ENCODE measurements at regions not wholly inside any gene's neighbourhood (a gene's known extent, or its start where the extent isn't known, plus 50 kb on each side); places are given as distances from the start of the nearest gene placed in this dataset.

DNA sequence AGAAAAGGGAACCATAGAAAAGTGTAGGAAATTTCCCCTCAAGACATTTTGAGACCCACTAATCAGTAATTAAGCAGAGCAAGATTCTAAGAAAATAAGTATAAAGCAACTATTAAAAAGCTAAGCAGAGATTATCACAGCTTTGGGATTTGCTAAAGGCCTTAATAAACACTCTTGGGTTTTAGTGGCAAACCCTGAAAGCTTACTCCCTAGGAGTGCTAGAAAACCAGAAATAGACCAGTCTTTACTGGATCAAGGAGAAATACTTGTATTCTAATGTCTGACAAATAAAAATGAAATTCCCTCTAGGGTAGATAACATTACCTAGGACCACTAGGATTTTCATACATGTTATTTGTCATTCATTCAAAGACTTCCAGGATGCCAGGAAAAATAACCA lies 510.8 kb downstream of the SPATA31D1 start:
- intact Hi-C loops (cut with DNase I) = no loop called here

DNA sequence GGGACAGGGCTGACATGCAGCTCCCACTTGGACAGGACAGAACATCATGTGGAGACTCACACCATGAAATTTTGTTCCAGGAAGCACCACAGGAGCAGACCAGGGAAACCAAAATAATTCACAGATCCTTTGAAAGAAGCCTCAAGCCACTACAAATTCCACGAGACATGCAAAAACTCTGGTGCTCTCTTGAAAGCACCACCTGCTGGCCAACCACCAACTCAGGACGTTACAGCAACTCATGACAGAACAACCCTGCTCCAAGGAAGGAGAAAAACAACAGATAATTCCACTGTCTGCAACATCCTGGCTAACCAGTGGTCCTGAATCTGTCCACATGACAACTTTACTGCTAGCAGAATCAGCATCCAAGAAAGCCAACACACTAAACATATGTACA lies 516.0 kb downstream of the SPATA31D1 start:
- no peak for DNase-seq
- intact Hi-C loops (cut with DNase I) = no loop called here

More for the DNA sequence above, 510.8 kb downstream of the SPATA31D1 start:
- no peak for DNase-seq

- DNase-seq = no peak
- intact Hi-C loops (cut with DNase I) = no loop called here
Measured at GRCh38 chr9:82511626-82512025, 523.1 kb downstream of the SPATA31D1 start.

- intact Hi-C loops (cut with DNase I) = no loop called here
- no peak for DNase-seq
Measured at GRCh38 chr9:82512728-82513127, 524.2 kb downstream of the SPATA31D1 start.

DNA sequence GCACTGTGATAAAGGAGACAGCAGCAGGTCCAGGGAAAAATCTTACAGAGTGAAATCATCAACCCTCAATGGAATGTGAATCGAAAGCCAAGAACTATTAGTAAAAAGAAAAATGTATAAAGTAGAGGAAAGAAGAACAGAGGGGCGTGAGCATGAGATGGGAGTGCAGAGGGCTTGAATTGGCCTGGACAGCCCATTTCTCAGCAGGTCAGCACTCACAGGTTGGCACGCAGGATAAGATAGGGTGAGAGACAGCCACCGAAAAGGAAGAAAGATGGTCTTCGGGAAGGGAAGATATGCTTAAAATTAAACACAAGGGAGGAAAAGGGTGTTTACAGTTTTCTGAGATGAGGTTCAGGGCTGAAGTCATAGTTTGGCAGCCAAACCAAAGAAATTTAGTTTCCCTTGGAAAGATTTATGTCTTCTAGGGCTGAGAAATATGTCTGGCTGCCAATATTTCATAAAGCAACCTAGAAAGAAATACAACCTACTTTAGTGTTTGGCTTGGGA lies 524.7 kb downstream of the SPATA31D1 start:
- no peak for DNase-seq
- intact Hi-C loops (cut with DNase I) = no loop called here

- intact Hi-C loops (cut with DNase I) = no loop called here
Measured at GRCh38 chr9:82513976-82514735, 525.6 kb downstream of the SPATA31D1 start.

GRCh38 chr9:82518868-82519267 lies 530.3 kb downstream of the SPATA31D1 start:
- DNase-seq = no peak
- intact Hi-C loops (cut with DNase I) = no loop called here

More at GRCh38 chr9:82513976-82514735, 525.6 kb downstream of the SPATA31D1 start:
- no peak for DNase-seq

GRCh38 chr9:82519332-82519731 lies 530.8 kb downstream of the SPATA31D1 start:
- no peak for DNase-seq
- intact Hi-C loops (cut with DNase I) = no loop called here

DNA sequence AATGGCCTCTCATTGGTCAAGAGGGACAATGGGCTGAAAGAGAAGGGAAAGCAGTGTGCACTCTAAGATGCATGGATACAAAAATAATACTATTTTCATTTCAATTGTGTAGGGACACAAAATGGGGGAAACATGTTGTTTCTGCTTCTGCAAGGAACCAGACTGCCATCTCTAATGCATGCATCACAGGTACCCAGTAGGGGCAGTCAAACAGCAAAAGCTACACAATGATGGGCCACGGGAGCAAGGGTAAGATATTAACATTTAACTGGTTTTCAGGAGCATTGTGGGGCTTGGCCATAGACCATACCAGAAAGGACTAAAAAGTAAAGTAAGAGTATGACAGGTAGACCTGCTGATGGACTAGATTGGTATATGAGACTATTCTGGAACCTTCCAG lies 535.8 kb downstream of the SPATA31D1 start:
- intact Hi-C loops (cut with DNase I) = no loop called here
- DNase-seq = no peak

DNA sequence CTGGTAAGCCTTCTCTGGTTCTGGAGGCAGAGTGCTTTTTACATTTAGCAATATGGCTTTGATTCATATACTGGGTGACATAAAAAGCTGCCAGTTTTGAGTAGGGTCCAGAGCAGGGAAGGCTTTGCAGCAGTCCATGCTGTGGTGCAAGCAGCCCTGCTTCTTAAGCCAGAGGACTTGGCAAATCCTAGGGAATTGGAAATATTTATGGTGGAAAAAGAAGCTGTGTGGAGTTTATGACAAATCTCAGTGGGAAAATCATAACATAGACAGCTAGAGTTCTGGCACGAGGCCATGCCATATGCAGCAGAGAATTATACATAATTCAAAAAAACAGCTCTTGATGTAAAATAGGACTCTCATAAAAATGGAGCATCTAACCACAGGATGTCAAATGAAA lies 536.4 kb downstream of the RASEF start:
- no peak for DNase-seq
- intact Hi-C loops (cut with DNase I) = no loop called here

DNA sequence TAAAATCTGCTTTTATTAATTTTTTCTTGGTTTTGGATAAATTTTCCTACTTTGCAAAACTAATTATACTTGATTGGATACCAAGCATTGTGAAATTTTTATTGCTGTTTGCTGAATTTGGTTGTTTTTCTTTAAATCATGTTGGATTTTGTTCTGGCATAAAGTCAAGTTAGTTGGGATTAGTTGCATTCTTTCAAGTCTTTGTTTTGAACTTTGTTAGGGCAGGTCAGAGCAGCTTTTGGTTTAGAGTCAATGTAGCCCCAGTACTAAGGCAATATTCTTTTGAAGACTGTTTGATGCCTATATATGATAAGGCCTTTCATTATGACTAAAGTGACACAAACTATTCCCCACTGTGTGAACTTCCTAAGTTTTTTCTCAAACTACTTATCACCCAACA lies 531.1 kb downstream of the RASEF start:
- no peak for DNase-seq
- intact Hi-C loops (cut with DNase I) = loop anchor here (5.0 kb wide), 1 partner anchor 431 kb away; no protein-coding TSS in a partner anchor

DNA sequence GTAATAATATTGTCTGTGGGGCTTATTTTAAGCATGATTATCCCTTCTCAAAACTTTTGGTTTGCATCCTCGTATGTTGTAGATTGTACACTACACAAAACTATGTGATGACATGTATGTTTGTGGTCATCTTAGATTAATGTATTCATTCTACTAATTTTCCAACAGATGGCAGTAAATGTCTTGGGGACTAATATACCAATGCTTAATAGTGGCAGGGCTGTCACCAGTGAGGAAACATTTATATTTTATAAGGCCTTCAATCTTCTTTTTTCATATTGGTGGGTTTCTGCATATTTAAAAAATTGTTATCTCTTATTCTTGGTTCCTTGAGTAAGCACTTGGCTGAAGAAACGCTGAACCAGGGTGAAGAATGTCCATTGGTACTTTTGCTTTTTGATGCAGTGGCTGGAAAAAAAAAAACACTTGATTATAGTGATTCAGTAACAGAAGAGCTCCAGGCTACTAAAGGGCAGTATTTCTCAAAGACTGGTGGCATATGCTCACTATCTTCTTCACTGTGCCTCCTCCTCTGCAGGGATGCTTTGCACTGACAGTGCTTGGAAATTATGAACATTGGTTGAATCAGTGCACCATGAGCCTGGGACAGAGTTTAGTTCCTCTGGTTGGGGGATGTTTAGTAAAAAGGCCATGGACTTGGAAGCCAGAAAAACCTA lies 530.3 kb downstream of the RASEF start:
- intact Hi-C loops (cut with DNase I) = loop anchor here (5.0 kb wide), 1 partner anchor 430 kb away; no protein-coding TSS in a partner anchor
- DNase-seq = no peak

DNA sequence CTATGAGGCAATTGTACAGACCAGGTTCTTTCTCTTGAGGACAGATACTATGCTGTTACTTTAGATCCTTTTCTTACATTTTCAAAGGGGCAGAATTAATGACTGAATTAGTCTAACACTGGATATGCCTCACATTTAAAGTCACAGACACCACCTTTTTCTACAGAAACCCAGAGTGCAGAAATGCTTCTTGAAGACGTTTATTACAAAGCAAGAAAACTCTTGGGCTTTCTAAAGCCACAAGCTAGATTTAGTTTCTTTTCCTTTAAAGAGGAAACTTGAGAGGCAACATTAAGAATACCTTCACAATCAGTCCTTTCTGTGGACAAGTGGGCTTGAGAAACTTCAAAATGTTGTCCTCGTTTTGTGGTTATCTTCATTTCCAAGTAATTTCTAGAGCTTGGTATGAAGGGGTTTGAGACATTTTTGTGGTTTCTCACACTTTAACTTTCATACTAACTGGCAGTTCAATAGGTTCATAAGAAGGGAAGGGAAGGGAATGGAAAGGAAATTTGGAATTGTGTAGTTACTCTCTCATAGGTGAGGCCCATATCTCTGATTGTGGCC lies 527.4 kb downstream of the RASEF start:
- intact Hi-C loops (cut with DNase I) = no loop called here
- no peak for DNase-seq

DNA sequence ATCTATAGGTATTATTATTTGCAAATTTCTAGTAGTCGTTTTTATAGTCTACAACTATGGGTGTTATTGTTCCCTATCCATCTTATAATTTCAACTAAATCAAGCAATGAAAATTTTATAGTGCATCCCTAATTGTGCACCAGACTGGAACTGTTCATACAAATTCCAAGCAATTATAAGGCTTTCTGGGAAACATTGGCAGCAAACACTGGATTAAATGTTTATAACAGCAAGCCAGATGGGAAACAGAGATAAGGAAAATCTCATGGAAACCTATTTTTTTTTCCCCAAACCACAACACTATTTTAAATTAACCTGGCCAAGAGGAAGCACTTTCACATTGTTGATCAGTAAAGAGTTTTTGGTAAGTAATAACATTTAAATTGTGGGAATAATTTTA lies 524.3 kb downstream of the RASEF start:
- intact Hi-C loops (cut with DNase I) = no loop called here
- no peak for DNase-seq

- DNase-seq = no peak
- intact Hi-C loops (cut with DNase I) = no loop called here
Measured at GRCh38 chr9:82539146-82539545, 523.8 kb downstream of the RASEF start.

DNA sequence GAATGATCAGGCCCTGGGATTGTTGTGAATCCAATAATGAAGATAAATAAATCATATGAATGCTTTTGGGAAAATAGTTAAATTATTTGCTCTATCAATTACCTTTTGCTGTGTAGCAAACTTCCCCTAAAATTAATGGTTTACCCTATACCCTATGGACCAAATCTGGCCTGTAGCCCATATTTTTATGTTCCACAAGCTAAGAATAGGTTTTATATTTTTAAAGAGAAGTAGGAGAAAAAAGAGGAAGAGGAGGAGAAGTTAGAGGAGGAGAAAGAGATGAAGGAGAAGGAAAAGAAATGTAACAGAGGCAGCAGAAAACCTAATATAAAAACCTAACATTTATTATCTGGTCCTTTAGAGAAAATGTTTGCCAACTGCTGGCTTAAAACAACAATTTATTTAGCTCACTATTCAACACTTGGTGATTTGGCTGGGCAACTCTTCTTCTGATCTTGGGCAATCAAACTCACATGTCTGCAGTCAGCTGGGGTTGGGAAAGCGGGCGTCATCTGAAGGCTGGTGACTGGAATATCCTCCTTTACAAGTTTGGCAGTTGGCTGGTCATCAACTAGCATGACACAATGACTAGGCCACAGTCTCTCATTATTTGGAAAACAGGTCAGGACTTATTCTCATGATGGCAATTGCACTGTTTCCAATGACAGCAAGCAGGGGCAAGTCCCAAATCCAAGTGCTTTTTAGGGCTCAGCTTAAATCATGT lies 522.9 kb downstream of the RASEF start:
- intact Hi-C loops (cut with DNase I) = no loop called here
- DNase-seq = no peak

- intact Hi-C loops (cut with DNase I) = no loop called here
- DNase-seq = no peak
Measured at GRCh38 chr9:82543726-82544125, 519.2 kb downstream of the RASEF start.

DNA sequence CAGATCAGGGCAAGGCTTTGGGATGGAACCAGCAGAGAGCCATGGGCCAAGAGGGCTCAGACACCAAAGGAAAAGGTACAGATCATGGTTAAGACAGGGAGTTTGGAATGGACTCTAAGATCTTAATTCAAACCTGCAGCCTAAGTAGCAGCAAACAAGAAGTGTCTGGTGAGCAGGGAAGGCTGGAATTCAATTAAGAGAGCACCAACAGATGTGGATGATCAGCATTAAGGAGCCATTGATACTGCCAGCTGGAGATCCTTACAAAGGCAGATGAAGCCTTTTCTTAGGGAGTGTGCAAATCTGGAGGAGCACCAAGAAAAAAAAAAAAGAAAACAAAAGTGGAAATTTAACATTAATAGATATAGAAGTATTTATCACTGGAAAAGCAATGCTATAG lies 516.8 kb downstream of the RASEF start:
- DNase-seq = no peak
- intact Hi-C loops (cut with DNase I) = no loop called here

- intact Hi-C loops (cut with DNase I) = no loop called here
- DNase-seq = no peak
Measured at GRCh38 chr9:82547995-82548394, 514.9 kb downstream of the RASEF start.

Measured in head of caudate nucleus (tissue), 42 donors.